Gastroesophageal sphincter (tissue), 4 donors: ENCODE measurements at regions not wholly inside any gene's neighbourhood (a gene's known extent, or its start where the extent isn't known, plus 50 kb on each side); places are given as distances from the start of the nearest gene placed in this dataset.

Source experiments
- ATAC-seq: fragments of 150-250 bp; one replicate; pipeline ENCODE4 v1.9.1; 2016; ENCODE audit warnings: mild to moderate bottlenecking, moderate library complexity
- H3K27ac ChIP-seq, 4 donors: fragments of 200-600 bp; sonication (generic) in 3 of 4; 1 replicate in 3 of 4; 2 replicates in 1 of 4; pipeline ENCODE4 v1.5.1; 2016 to 2019
- H3K27me3 ChIP-seq: fragments of 200-600 bp; sonication (generic); one replicate; pipeline ENCODE4 v1.5.1; 2019
- H3K36me3 ChIP-seq, 2 donors: fragments of 200-600 bp; sonication (generic); one replicate each; pipeline ENCODE4 v1.5.1; 2019; ENCODE audit warnings: control low read depth in 1 of 2
- H3K4me1 ChIP-seq, 3 donors: fragments of 200-600 bp; sonication (generic); 1 replicate in 2 of 3; 2 replicates in 1 of 3; pipeline ENCODE4 v1.5.1; 2016 to 2019; ENCODE audit warnings: control low read depth in 2 of 3
- H3K4me3 ChIP-seq, 2 donors: fragments of 200-600 bp; sonication (generic); one replicate each; pipeline ENCODE4 v1.5.1; 2019; ENCODE audit warnings: mild to moderate bottlenecking in 1 of 2, moderate library complexity in 1 of 2
- H3K9me3 ChIP-seq, 3 donors: fragments of 200-600 bp; sonication (generic); one replicate each; pipeline ENCODE4 v1.5.1; 2017 to 2019; ENCODE audit warnings: control low read depth in 2 of 3
- CTCF ChIP-seq, 4 experiments: fragments of 200-600 bp in 2 of 4; fragments of 450-650 bp in 2 of 4; sonication (generic) in 1 of 4; IDR thresholded peaks; one replicate each; pipeline ENCODE4 v1.5.1; 2017 to 2019; ENCODE audit warnings: antibody characterized with exemption in 4 of 4, mild to moderate bottlenecking in 2 of 4, moderate library complexity in 2 of 4
- EP300 ChIP-seq: sonication (generic); formaldehyde crosslinking; IDR thresholded peaks from one replicate; pipeline ENCODE4 v1.6.1; 2017; ENCODE audit warnings: antibody characterized with exemption, mild to moderate bottlenecking
- POLR2A ChIP-seq, 2 donors: fragments of 450-650 bp; IDR thresholded peaks; one replicate each; pipeline ENCODE4 v1.6.1; 2017; ENCODE audit warnings: antibody characterized with exemption in 2 of 2, mild to moderate bottlenecking in 2 of 2, moderate library complexity in 1 of 2
- POLR2AphosphoS5 ChIP-seq: sonication (generic); formaldehyde crosslinking; IDR thresholded peaks from one replicate; pipeline ENCODE4 v1.6.1; 2017; ENCODE audit warnings: antibody characterized with exemption
- WGBS, 2 donors: methylation state at CpG; one replicate each; pipeline ENCODE4 v1.1.5; 2018; ENCODE audit warnings: low coverage in 1 of 2; 5-methylcytosine and 5-hydroxymethylcytosine counted together

DNA sequence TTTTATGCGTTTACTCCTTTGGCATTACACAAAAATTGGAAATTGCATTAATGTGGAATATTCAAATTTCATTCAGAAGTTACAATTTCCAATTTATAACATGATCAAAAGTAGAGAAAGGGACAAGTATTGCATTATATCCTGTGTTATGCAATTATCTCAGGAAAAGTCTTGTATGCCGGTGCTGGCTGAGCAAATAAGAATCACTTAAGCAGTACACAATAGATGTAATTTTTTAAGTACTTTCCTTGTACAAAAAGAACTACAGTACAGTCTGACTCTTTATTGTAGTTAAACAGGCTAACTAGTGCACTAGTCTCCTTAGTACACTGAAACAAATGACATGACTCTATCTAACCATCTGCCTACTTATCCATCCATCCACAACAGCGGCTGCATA, 493.2 kb upstream of the KCNMB2 start:
- 79 to 80% methylated on average over 3 of the region's 3 CpGs for WGBS, 2 donors
- TF ChIP-seq EP300 (no peak), CTCF (IDR thresholded peaks at IDR 0.05) (no peak), POLR2AphosphoS5 (no peak), POLR2A (IDR thresholded peaks at IDR 0.05) (no peak)
- Histone ChIP-seq H3K4me3 (no peak overlapping the region), H3K4me1 (no peaks in the 10 kb centered on the region), H3K36me3 (no peaks in the 10 kb centered on the region), H3K9me3 (no peaks in the 10 kb centered on the region), H3K27ac (no peak overlapping the region), H3K27me3 (no peaks in the 10 kb centered on the region)
- ATAC-seq, result no peak

GRCh38 chr3:178044320-178044719, 491.9 kb upstream of the KCNMB2 start:
- H3K9me3 ChIP-seq, result no peaks in the 10 kb centered on the region
- H3K4me3 ChIP-seq, result no peak overlapping the region
- 88 to 92% methylated on average over 2 of the region's 2 CpGs for WGBS, 2 donors
- H3K27ac ChIP-seq, result no peak overlapping the region
- ATAC-seq, result no peak
- no peaks in the 10 kb centered on the region for H3K4me1 ChIP-seq
- H3K36me3 ChIP-seq, result no peaks in the 10 kb centered on the region
- no peaks in the 10 kb centered on the region for H3K27me3 ChIP-seq
- TF ChIP-seq EP300, result no peak
- TF ChIP-seq POLR2AphosphoS5, result no peak
- TF ChIP-seq POLR2A (IDR thresholded peaks at IDR 0.05), result no peak
- no peak for TF ChIP-seq CTCF (IDR thresholded peaks at IDR 0.05)

- no peaks in the 10 kb centered on the region for H3K4me1 ChIP-seq
- H3K4me3 ChIP-seq, result no peak overlapping the region
- 93% methylated on average over 3 of the region's 3 CpGs; no CpG with 5 or more reads in 1 of the 2 donors for WGBS, 2 donors
- no peaks in the 10 kb centered on the region for H3K36me3 ChIP-seq
- TF ChIP-seq POLR2AphosphoS5 (no peak), POLR2A (IDR thresholded peaks at IDR 0.05) (no peak), EP300 (no peak), CTCF (IDR thresholded peaks at IDR 0.05) (no peak)
- H3K9me3 ChIP-seq, result no peaks in the 10 kb centered on the region
- ATAC-seq, result no peak
- no peak overlapping the region for H3K27ac ChIP-seq
- H3K27me3 ChIP-seq, result no peaks in the 10 kb centered on the region
Measured at GRCh38 chr3:178047496-178047895, 488.7 kb upstream of the KCNMB2 start.

- Histone ChIP-seq H3K27ac (no peak overlapping the region), H3K27me3 (no peaks in the 10 kb centered on the region), H3K9me3 (no peaks in the 10 kb centered on the region), H3K36me3 (no peaks in the 10 kb centered on the region), H3K4me1 (no peaks in the 10 kb centered on the region), H3K4me3 (no peak overlapping the region)
- ATAC-seq, result no peak
- no peak for TF ChIP-seq CTCF (IDR thresholded peaks at IDR 0.05)
- TF ChIP-seq EP300, result no peak
- no peak for TF ChIP-seq POLR2AphosphoS5
- TF ChIP-seq POLR2A (IDR thresholded peaks at IDR 0.05), result no peak
- 56 to 88% methylated on average over 3 of the region's 3 CpGs for WGBS, 2 donors
Measured at GRCh38 chr3:178048768-178049167, 487.5 kb upstream of the KCNMB2 start.

DNA sequence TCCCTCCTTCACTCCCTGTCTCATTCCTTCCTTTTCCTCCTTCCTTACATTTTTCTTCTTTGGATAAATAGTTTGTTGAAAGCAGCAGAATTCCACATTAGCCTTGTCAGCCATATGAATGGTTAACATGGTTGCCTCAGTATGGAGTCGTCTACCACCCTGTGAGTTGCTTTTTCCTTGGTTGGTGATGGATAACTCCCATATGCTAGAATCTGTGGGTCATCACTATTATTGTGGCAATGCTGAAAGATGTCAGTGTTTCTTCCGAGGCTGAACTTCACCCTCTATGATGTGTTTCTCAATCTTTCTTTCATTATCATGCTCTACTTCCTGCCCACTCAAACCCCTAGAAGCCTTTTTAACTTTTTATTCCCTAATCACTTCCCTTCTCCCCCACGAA, 481.8 kb upstream of the KCNMB2 start:
- no peak for ATAC-seq
- Histone ChIP-seq H3K9me3 (no peaks in the 10 kb centered on the region), H3K4me3 (no peak overlapping the region), H3K27me3 (no peaks in the 10 kb centered on the region), H3K27ac (no peak overlapping the region), H3K4me1 (peaks cover 2 to 12% (median 5%) of the 10 kb centered on the region in 3 donors), H3K36me3 (no peaks in the 10 kb centered on the region)
- TF ChIP-seq EP300 (no peak), POLR2AphosphoS5 (no peak), POLR2A (IDR thresholded peaks at IDR 0.05) (no peak), CTCF (IDR thresholded peaks at IDR 0.05) (no peak)
- WGBS, 2 donors, result 70 to 77% methylated on average over 2 to 3 of the region's 3 CpGs
